Testis (tissue), 2 donors: ENCODE measurements at regions not wholly inside any gene's neighbourhood (a gene's known extent, or its start where the extent isn't known, plus 50 kb on each side); places are given as distances from the start of the nearest gene placed in this dataset.
"Not testable (repeated sequence)": the region's sequence is repeated elsewhere in the genome, so short reads cannot be mapped to it uniquely, and the experiment has no call there.

Source experiments
- CTCF ChIP-seq, 3 experiments: fragments of 450-650 bp in 2 of 3; fragments of 200-600 bp in 1 of 3; sonication (generic) in 1 of 3; IDR thresholded peaks; one replicate each; pipeline ENCODE4 v1.5.1; 2016 to 2019; ENCODE audit warnings: antibody characterized with exemption in 3 of 3, mild to moderate bottlenecking in 2 of 3, moderate library complexity in 1 of 3
- POLR2A ChIP-seq: fragments of 450-650 bp; IDR thresholded peaks from one replicate; pipeline ENCODE4 v1.6.1; 2017; ENCODE audit warnings: antibody characterized with exemption, mild to moderate bottlenecking, moderate library complexity

DNA sequence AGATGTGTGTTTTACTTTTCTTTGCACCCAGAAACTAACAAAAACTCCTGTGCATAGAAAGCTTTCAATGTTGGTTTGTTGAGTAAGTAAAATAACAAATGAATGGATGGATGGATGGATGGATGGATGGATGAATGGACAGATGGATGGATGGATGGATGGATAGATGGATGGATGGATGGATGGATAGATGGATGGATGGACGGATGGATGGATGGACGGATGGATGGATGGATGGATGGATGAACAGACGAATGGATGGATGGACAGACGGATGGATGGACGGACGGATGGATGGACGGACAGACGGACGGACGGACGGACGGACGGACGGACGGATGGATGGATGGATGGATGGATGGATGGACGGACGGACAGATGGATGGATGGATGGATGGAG is 181.7 kb downstream of the C6orf118 start:
- not testable (repeated sequence) for TF ChIP-seq POLR2A; CTCF (IDR thresholded peaks at IDR 0.05)
